ENCODE measurements at regions not wholly inside any gene's neighbourhood (a gene's known extent, or its start where the extent isn't known, plus 50 kb on each side); places are given as distances from the start of the nearest gene placed in this dataset.

GRCh38 chr9:88829276-88829675, 162.0 kb upstream of the S1PR3 start:
- no peaks in the 10 kb centered on the region for H3K9me2 ChIP-seq (ENCODE audit: low read depth, low read length)
- H3F3A ChIP-seq (ENCODE audit: insufficient read depth, low read length), result no peaks in the 10 kb centered on the region
- H3K4me1 ChIP-seq (ENCODE audit: insufficient read depth, low read length, severe bottlenecking), result no peaks in the 10 kb centered on the region
- no peak overlapping the region for H3K4me2 ChIP-seq (ENCODE audit: low read length)
- H3K4me3 ChIP-seq (ENCODE audit: low read depth, low read length, poor library complexity, severe bottlenecking), result no peak overlapping the region
- TF ChIP-seq, protein P1, sequence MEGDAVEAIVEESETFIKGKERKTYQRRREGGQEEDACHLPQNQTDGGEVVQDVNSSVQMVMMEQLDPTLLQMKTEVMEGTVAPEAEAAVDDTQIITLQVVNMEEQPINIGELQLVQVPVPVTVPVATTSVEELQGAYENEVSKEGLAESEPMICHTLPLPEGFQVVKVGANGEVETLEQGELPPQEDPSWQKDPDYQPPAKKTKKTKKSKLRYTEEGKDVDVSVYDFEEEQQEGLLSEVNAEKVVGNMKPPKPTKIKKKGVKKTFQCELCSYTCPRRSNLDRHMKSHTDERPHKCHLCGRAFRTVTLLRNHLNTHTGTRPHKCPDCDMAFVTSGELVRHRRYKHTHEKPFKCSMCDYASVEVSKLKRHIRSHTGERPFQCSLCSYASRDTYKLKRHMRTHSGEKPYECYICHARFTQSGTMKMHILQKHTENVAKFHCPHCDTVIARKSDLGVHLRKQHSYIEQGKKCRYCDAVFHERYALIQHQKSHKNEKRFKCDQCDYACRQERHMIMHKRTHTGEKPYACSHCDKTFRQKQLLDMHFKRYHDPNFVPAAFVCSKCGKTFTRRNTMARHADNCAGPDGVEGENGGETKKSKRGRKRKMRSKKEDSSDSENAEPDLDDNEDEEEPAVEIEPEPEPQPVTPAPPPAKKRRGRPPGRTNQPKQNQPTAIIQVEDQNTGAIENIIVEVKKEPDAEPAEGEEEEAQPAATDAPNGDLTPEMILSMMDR (IDR thresholded peaks at IDR 0.05; ENCODE audit: low read length), result no peak
- H3K9me3 ChIP-seq (ENCODE audit: low read length), result no peaks in the 10 kb centered on the region
- no peak overlapping the region for H2AFZ ChIP-seq (ENCODE audit: low read length)
- peaks cover 13% of the 10 kb centered on the region; the same call in 1 of the 2 replicates for H3K27me3 ChIP-seq (ENCODE audit: insufficient read depth, low read length)
- H4K20me1 ChIP-seq (ENCODE audit: insufficient read depth, low read length), result no peaks in the 10 kb centered on the region
- no peak overlapping the region for H3K27ac ChIP-seq (ENCODE audit: low read depth, low read length, poor library complexity, severe bottlenecking)
- no peaks in the 10 kb centered on the region; the same call in 1 of the 2 replicates for H3K36me3 ChIP-seq (ENCODE audit: insufficient read depth, low read length)
- H3K79me2 ChIP-seq (ENCODE audit: insufficient read depth, low read length), result no peaks in the 10 kb centered on the region
- no peak overlapping the region for H3K9ac ChIP-seq (ENCODE audit: low read length)

DNA sequence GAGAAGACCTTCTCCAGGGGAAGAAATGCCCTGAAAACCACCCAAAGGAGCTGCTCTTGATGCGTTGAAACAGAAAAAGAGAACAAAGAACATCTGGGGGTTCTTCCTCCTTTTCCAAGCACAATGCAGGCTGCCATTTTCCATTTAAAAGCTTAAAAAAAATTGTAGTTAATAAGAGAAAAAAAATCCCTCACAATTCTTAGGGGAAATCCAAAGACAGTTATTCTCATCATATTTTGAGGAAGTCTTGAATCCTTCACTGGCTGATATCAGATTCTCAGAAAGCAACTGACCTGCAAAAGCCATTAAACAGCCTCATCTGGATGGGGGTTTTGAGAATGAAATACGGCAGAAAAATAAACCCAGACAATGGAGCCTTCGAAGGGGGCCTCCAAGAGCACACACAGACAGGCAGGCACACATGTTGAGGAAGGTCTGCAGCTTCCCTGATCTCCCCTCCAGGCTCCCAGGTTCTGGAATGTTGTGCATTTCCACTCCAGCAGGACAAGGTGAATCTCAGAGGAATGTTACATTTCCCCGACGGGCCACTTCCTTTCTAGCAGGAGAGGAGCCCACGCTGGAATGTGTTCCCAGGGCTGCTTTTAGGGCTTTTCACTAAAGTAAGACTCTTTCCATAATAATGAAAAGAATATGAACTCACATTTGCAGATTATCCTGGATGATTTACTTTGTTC, 159.4 kb upstream of the S1PR3 start:
- no peak overlapping the region for H3K4me2 ChIP-seq (ENCODE audit: low read length)
- peaks cover 12% of the 10 kb centered on the region for H3K4me1 ChIP-seq (ENCODE audit: insufficient read depth, low read length, severe bottlenecking)
- H4K20me1 ChIP-seq (ENCODE audit: insufficient read depth, low read length), result no peaks in the 10 kb centered on the region
- no peak overlapping the region for H3K4me3 ChIP-seq (ENCODE audit: low read depth, low read length, poor library complexity, severe bottlenecking)
- no peaks in the 10 kb centered on the region for H3K9me2 ChIP-seq (ENCODE audit: low read depth, low read length)
- H3K36me3 ChIP-seq (ENCODE audit: insufficient read depth, low read length), result no peaks in the 10 kb centered on the region; the same call in 1 of the 2 replicates
- no peak overlapping the region for H2AFZ ChIP-seq (ENCODE audit: low read length)
- H3K27me3 ChIP-seq (ENCODE audit: insufficient read depth, low read length), result peaks cover 14% of the 10 kb centered on the region; the same call in 1 of the 2 replicates
- H3F3A ChIP-seq (ENCODE audit: insufficient read depth, low read length), result no peaks in the 10 kb centered on the region
- H3K27ac ChIP-seq (ENCODE audit: low read depth, low read length, poor library complexity, severe bottlenecking), result no peak overlapping the region
- H3K9me3 ChIP-seq (ENCODE audit: low read length), result no peaks in the 10 kb centered on the region
- no peak overlapping the region for H3K9ac ChIP-seq (ENCODE audit: low read length)
- TF ChIP-seq, protein P1 (IDR thresholded peaks at IDR 0.05; ENCODE audit: low read length), result no peak
- no peaks in the 10 kb centered on the region for H3K79me2 ChIP-seq (ENCODE audit: insufficient read depth, low read length)

DNA sequence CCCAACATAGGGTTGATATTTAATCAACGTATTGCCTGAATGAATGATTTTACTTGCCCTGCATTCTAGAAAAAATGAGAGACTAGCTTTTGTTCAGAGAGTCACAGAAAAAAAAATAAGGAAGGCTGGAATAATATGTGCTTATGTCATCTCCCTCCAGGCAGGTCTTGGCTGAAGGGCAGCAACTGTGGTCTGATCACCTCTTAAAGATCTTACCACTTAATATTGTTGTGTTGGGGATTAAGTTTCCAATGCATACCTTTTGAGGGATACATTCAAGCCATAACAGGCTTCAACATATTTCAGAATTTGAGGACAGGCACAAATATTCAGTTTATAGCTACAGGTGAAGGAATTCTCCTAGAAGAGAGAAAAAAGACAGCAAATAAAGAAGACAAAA, 157.3 kb upstream of the S1PR3 start:
- Histone ChIP-seq H3K4me2 (ENCODE audit: low read length) (no peak overlapping the region), H3F3A (ENCODE audit: insufficient read depth, low read length) (no peaks in the 10 kb centered on the region), H3K79me2 (ENCODE audit: insufficient read depth, low read length) (no peaks in the 10 kb centered on the region), H3K27ac (ENCODE audit: low read depth, low read length, poor library complexity, severe bottlenecking) (no peak overlapping the region), H3K9me2 (ENCODE audit: low read depth, low read length) (no peaks in the 10 kb centered on the region), H3K27me3 (ENCODE audit: insufficient read depth, low read length) (peaks cover 14% of the 10 kb centered on the region; the same call in 1 of the 2 replicates), H3K36me3 (ENCODE audit: insufficient read depth, low read length) (no peaks in the 10 kb centered on the region; the same call in 1 of the 2 replicates), H3K4me3 (ENCODE audit: low read depth, low read length, poor library complexity, severe bottlenecking) (no peak overlapping the region), H3K9ac (ENCODE audit: low read length) (no peak overlapping the region), H3K9me3 (ENCODE audit: low read length) (no peaks in the 10 kb centered on the region), H3K4me1 (ENCODE audit: insufficient read depth, low read length, severe bottlenecking) (peaks cover 12% of the 10 kb centered on the region), H4K20me1 (ENCODE audit: insufficient read depth, low read length) (no peaks in the 10 kb centered on the region), H2AFZ (ENCODE audit: low read length) (no peak overlapping the region)
- TF ChIP-seq, protein P1 (IDR thresholded peaks at IDR 0.05; ENCODE audit: low read length), result no peak
- TF ChIP-seq EZH2 (IDR thresholded peaks at IDR 0.05; ENCODE audit: borderline replicate concordance, low read length), result no peak

Measured in OCI-LY1 (cell line).